ENCODE measurements at regions not wholly inside any gene's neighbourhood (a gene's known extent, or its start where the extent isn't known, plus 50 kb on each side); places are given as distances from the start of the nearest gene placed in this dataset.
A peak's percentile ranks its signal among the peaks of the same experiment; 100 is the strongest.

DNA sequence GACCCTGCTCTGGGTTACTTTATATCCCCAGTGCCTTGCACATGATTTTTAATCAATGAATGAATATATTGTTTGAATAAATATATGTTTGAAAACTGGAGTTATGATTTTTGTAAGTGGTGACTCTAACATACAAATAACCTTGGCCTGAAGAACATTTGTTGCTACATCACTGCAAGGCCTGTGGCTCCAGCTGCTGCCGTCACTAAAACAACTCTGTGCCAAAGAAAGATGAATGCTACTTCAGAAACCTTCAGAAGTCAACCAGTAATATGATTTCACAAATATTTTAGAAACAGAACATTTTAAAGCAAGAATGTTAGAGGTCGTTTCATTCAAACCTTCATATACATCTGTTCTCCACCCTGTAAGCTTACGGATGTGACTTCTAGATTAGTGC, 60.6 kb upstream of the SEC16B start:
- ChIA-PET POLR2A (no interaction called here), CTCF (interaction anchor here (0.7 to 11.6 kb wide), 12 partner anchors 9 to 269 kb away, joined by 3 to 154 read pairs (median 19); no protein-coding TSS in a partner anchor)
- DNase-seq (ENCODE audit: low read depth, low spot score) = no peak
- H3K4me3 ChIP-seq (ENCODE audit: low read depth, low read length) = no peak overlapping the region
- TF ChIP-seq, protein P1, sequence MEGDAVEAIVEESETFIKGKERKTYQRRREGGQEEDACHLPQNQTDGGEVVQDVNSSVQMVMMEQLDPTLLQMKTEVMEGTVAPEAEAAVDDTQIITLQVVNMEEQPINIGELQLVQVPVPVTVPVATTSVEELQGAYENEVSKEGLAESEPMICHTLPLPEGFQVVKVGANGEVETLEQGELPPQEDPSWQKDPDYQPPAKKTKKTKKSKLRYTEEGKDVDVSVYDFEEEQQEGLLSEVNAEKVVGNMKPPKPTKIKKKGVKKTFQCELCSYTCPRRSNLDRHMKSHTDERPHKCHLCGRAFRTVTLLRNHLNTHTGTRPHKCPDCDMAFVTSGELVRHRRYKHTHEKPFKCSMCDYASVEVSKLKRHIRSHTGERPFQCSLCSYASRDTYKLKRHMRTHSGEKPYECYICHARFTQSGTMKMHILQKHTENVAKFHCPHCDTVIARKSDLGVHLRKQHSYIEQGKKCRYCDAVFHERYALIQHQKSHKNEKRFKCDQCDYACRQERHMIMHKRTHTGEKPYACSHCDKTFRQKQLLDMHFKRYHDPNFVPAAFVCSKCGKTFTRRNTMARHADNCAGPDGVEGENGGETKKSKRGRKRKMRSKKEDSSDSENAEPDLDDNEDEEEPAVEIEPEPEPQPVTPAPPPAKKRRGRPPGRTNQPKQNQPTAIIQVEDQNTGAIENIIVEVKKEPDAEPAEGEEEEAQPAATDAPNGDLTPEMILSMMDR (IDR thresholded peaks at IDR 0.05; ENCODE audit: insufficient read depth, low read length, missing control alignments) = no peak

DNA sequence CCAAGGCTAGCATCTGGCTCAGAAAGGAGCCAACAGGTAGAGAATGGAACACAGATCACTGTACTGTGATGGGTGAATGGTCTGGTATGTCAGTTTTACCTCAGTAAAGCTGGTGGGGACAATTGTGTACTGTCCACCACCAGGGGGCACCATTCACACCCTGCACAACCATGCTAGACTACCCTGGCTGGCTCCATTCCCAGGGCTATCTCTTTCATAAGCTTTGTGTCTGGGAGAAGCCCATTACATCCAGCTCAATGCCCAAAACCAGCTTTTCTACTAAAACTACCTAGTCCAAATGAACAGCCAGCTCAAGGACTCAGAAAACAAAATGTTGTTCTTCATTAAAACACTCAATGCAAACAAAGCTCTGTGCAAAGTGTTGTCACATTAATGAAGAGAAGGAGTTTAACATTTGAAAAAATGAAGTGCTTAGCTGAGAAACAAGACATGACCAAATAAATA, 62.0 kb upstream of the RASAL2 start:
- TF ChIP-seq, protein P1 (IDR thresholded peaks at IDR 0.05; ENCODE audit: insufficient read depth, low read length, missing control alignments) = peak; percentile 83
- DNase-seq (ENCODE audit: low read depth, low spot score) = peak; percentile 74
- CTCF ChIA-PET = interaction anchor here (0.6 to 11.6 kb wide), 74 partner anchors 8 to 506 kb away, joined by 3 to 154 read pairs (median 5); partner anchors contain the start of gene RASAL2
- no peak overlapping the region for H3K4me3 ChIP-seq (ENCODE audit: low read depth, low read length)
- POLR2A ChIA-PET = interaction anchor here (0.6 to 0.7 kb wide), 2 partner anchors 66 to 236 kb away, joined by 3 to 5 read pairs; no protein-coding TSS in a partner anchor

DNA sequence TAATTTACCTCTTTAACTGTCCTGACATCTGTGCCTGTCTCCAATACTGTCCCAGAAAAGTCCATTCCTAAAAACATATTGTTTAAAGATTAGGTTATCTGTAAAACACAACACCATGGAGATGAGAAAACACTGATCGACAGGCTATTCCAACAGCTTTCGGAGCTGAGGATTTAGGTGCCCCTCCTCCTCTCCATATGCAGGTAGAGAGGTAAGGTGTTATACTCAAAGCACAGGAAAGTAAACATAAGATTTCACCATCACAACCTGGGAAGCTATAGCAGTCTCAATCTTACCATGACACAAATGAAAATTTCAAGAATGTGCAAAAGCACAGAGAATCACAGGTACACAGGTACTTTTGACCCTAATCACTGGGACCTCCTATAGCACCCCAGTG, 60.9 kb upstream of the RASAL2 start:
- POLR2A ChIA-PET = no interaction called here
- CTCF ChIA-PET = interaction anchor here (0.8 to 11.6 kb wide), 16 partner anchors 15 to 469 kb away, joined by 3 to 154 read pairs (median 8); no protein-coding TSS in a partner anchor
- TF ChIP-seq, protein P1 (IDR thresholded peaks at IDR 0.05; ENCODE audit: insufficient read depth, low read length, missing control alignments) = no peak

DNA sequence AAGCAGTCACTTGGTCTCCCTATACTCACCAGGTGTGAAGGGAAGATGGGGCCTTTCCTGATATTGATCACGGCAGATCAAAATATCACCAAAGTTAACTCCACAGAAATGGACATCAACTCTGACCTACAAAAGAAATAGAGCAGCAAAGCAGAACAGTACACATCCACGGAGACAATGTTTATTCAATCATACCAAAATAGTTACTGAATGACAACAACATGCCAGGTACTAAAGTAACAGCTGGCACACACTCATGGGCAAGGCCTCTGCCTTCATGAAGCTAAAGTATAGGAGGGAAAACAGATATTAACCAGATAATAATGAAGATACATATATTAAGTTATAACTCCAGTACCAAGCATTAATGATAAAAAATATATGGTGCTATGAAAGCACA, 59.2 kb upstream of the RASAL2 start:
- DNase-seq (ENCODE audit: low read depth, low spot score) = no peak
- TF ChIP-seq, protein P1 (IDR thresholded peaks at IDR 0.05; ENCODE audit: insufficient read depth, low read length, missing control alignments) = no peak
- ChIA-PET POLR2A (no interaction called here), CTCF (interaction anchor here (1.1 to 11.6 kb wide), 8 partner anchors 9 to 467 kb away, joined by 3 to 154 read pairs (median 6); no protein-coding TSS in a partner anchor)
- H3K4me3 ChIP-seq (ENCODE audit: low read depth, low read length) = no peak overlapping the region

More for the DNA sequence above, 60.9 kb upstream of the RASAL2 start:
- no peak overlapping the region for H3K4me3 ChIP-seq (ENCODE audit: low read depth, low read length)
- no peak for DNase-seq (ENCODE audit: low read depth, low spot score)

DNA sequence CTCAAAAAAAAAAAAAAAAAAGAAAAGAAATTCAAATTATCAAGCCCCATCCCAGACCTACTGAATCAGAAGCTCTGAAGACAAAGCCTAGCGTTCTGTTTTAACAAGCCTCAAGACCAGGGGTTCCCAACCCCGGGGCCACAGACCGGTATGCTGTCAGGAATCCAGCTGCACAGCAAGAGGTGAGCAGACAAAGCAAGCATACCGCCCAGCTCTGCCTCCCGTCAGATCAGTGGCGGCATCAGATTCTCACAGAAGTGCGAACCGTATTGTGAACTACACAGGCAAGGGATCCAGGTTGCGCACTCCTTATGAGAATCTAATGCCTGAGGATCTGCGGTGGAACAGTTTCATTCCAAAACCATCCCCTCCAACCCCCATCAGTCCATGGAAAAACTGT, 57.8 kb upstream of the RASAL2 start:
- TF ChIP-seq, protein P1 (IDR thresholded peaks at IDR 0.05; ENCODE audit: insufficient read depth, low read length, missing control alignments) = no peak
- POLR2A ChIA-PET = interaction anchor here (0.7 kb wide), 1 partner anchor 98 kb away, joined by 3 read pairs; no protein-coding TSS in a partner anchor
- DNase-seq (ENCODE audit: low read depth, low spot score) = no peak

DNA sequence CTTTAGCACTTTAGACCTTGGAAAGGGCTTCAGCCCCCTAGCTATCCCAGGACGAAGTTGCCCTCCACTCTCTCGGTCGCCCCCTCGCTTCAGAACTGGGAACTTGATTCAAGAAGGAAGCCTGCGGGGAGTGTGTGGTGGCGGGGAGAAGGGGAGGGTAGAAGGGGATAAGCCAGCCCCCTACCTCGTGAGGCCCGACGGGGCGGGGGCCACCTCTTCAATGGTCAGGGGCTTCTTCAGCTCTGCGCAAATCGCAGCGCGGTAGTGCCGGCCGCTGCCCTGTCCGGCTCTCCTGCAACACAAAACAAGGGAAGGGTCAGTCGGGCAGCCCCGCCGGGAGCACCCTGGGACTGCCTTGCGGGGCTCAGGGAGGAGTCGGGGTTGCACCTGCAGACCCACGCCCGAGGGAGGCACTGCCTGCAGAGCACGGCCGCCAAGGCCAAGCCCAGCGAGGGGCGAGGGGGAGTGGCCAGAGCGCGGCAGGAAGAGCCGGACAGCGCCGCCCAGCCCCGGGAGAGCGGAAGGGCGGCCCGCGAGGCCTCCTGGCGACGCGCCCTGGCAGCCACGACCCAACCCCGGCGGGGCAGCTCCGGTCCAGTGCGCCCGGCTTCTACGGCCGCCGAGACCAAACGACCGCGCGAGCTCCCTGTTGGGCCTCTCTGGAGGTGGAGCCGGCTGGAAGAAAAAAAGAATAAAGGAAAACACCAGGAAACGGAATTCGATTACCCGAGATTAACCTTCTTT, 56.2 kb upstream of the RASAL2 start:
- TF ChIP-seq, protein P1 (IDR thresholded peaks at IDR 0.05; ENCODE audit: insufficient read depth, low read length, missing control alignments) = peak; percentile 56
- no peak for DNase-seq (ENCODE audit: low read depth, low spot score)
- ChIA-PET POLR2A (no interaction called here), CTCF (interaction anchor here (0.6 to 11.6 kb wide), 16 partner anchors 9 to 262 kb away, joined by 3 to 154 read pairs (median 6); partner anchors contain the start of gene RASAL2)
- H3K4me3 ChIP-seq (ENCODE audit: low read depth, low read length) = peak overlapping the region; percentile 63

More for the DNA sequence above, 57.8 kb upstream of the RASAL2 start:
- CTCF ChIA-PET = interaction anchor here (1.1 to 11.6 kb wide), 8 partner anchors 8 to 246 kb away, joined by 3 to 154 read pairs (median 14); partner anchors contain the start of gene RASAL2
- no peak overlapping the region for H3K4me3 ChIP-seq (ENCODE audit: low read depth, low read length)

Measured in AG04449 (cell line).